Fibroblast of mammary gland (primary cell): ENCODE measurements at regions not wholly inside any gene's neighbourhood (a gene's known extent, or its start where the extent isn't known, plus 50 kb on each side); places are given as distances from the start of the nearest gene placed in this dataset.

Source experiments
- DNase-seq: peaks from one replicate; pipeline ENCODE4 v3.0.0-alpha.2; 2010; ENCODE audit warnings: low read depth
- H3K4me3 ChIP-seq: 2 replicates; pipeline ENCODE4 v1.5.1; 2011; ENCODE audit warnings: low read depth, mild to moderate bottlenecking, low read length, moderate library complexity; ENCODE audit not compliant: control insufficient read depth
- TF ChIP-seq, protein P1 (sequence below): conservative IDR thresholded peaks from 2 replicates; pipeline ENCODE4 v1.5.1; 2011; ENCODE audit warnings: low read depth, low read length, inconsistent platforms; ENCODE audit not compliant: control insufficient read depth, insufficient read depth

- no peak overlapping the region for H3K4me3 ChIP-seq
- TF ChIP-seq, protein P1, sequence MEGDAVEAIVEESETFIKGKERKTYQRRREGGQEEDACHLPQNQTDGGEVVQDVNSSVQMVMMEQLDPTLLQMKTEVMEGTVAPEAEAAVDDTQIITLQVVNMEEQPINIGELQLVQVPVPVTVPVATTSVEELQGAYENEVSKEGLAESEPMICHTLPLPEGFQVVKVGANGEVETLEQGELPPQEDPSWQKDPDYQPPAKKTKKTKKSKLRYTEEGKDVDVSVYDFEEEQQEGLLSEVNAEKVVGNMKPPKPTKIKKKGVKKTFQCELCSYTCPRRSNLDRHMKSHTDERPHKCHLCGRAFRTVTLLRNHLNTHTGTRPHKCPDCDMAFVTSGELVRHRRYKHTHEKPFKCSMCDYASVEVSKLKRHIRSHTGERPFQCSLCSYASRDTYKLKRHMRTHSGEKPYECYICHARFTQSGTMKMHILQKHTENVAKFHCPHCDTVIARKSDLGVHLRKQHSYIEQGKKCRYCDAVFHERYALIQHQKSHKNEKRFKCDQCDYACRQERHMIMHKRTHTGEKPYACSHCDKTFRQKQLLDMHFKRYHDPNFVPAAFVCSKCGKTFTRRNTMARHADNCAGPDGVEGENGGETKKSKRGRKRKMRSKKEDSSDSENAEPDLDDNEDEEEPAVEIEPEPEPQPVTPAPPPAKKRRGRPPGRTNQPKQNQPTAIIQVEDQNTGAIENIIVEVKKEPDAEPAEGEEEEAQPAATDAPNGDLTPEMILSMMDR: no peak
- DNase-seq: no peak
These were observed 75.3 kb downstream of the NAP1L3 start for GRCh38 chrX:93598076-93598475.

DNA sequence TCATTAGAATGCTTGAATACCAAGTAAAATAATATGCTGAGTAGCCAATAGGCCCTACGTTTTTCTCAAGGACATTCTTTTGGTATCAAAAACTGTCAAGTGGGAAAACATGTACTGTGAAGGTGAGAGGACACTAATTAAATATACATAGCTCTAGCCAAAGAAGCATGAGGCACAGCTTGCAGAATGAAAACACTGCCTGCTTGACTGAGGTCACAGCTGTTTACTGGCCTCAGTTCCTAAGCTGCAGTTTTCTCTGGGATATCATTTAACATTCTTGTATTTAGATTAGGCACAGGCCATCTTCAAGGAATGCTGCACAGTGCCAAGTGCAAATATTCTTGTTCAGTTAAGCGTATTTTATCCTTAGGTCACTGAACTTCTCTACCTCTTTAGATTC, 78.6 kb downstream of the NAP1L3 start:
- H3K4me3 ChIP-seq: no peak overlapping the region
- DNase-seq: no peak
- TF ChIP-seq, protein P1: no peak

- no peak for DNase-seq
- no peak overlapping the region for H3K4me3 ChIP-seq
- TF ChIP-seq, protein P1: no peak
These were observed 79.4 kb downstream of the NAP1L3 start for GRCh38 chrX:93593966-93594365.

GRCh38 chrX:93591398-93591797, 82.0 kb downstream of the NAP1L3 start:
- DNase-seq: no peak
- TF ChIP-seq, protein P1: no peak

GRCh38 chrX:93585661-93586060, 87.7 kb downstream of the NAP1L3 start:
- no peak overlapping the region for H3K4me3 ChIP-seq
- TF ChIP-seq, protein P1: no peak
- peak; percentile 16 for DNase-seq

More at GRCh38 chrX:93591398-93591797, 82.0 kb downstream of the NAP1L3 start:
- no peak overlapping the region for H3K4me3 ChIP-seq

GRCh38 chrX:93580634-93581033, 92.7 kb downstream of the NAP1L3 start:
- no peak for DNase-seq
- H3K4me3 ChIP-seq: no peak overlapping the region
- TF ChIP-seq, protein P1: no peak

DNA sequence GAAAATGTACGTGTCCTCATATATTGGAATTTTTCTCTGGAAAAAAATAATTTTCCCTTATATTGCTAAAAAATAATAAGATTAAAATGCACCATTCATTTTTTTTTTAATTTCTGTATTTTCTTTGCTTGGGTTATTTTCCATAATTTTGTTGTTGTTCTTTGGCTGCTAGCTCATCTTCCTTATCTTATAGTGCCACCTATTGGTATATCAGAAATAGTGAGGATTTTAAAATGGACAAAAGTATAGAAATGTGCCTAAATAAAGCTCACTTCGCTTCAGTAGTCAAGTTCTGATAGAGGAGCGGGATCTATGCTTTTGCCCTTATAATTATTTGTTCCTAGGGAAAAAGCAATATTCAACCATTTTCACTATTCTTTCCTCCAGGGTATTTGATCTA, 134.8 kb downstream of the NAP1L3 start:
- no peak overlapping the region for H3K4me3 ChIP-seq
- TF ChIP-seq, protein P1: peak; percentile 37
- DNase-seq: peak; percentile 8
